SK-N-MC (cell line): ENCODE measurements at regions not wholly inside any gene's neighbourhood (a gene's known extent, or its start where the extent isn't known, plus 50 kb on each side); places are given as distances from the start of the nearest gene placed in this dataset.

Source experiments
- EZH2 ChIP-seq: fragments of 200-600 bp; sonication (generic); IDR thresholded peaks from one replicate; pipeline ENCODE4 v1.6.1; 2017; ENCODE audit warnings: antibody characterized with exemption
- FOXP2 ChIP-seq: optimal IDR thresholded peaks from 2 replicates; pipeline ENCODE3; 2011; ENCODE audit warnings: mild to moderate bottlenecking, moderate library complexity; ENCODE audit not compliant: insufficient read depth; ENCODE audit errors: extremely low read length, control extremely low read depth
- POLR2AphosphoS5 ChIP-seq: IDR thresholded peaks from 2 replicates; pipeline ENCODE4 v1.6.1; 2012; ENCODE audit warnings: mild to moderate bottlenecking, low read depth, low read length, borderline replicate concordance

DNA sequence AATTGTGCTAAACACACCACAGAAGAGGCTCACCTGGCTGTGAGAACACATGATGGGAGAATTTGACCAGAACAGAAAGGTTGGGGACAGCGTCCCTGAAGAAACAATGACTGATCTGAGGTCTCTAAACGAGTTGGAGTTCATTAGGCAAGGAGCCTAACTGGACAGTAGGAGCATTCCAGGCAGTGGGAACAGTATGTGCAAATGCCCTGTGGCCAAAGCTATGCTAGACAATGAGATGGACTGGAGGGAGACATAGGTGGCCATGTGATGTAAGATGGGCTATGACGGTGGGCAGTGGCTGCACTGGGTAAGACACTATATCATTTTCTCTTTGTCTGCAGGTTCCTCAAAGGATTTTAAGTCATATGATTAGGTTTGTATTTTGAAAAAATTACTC lies 95.1 kb upstream of the ARAP3 start:
- TF ChIP-seq EZH2 (no peak), FOXP2 (no peak), POLR2AphosphoS5 (no peak)
